Activated CD4-positive, CD25-positive, alpha-beta regulatory T cell treated with anti-CD3 and anti-CD28 coated beads, Interleukin-2, amount 50 U/mL, for 24 hours (primary cell): ENCODE measurements at regions not wholly inside any gene's neighbourhood (a gene's known extent, or its start where the extent isn't known, plus 50 kb on each side); places are given as distances from the start of the nearest gene placed in this dataset.
"Not testable (repeated sequence)": the region's sequence is repeated elsewhere in the genome, so short reads cannot be mapped to it uniquely, and the experiment has no call there.

Source experiments
- ATAC-seq, 2 donors: fragments of 150-1000 bp; cut with Tn5 transposase; one replicate each; pipeline ENCODE4 v1.10.0; 2021; ENCODE audit warnings: mild to moderate bottlenecking in 1 of 2, moderate library complexity in 1 of 2

DNA sequence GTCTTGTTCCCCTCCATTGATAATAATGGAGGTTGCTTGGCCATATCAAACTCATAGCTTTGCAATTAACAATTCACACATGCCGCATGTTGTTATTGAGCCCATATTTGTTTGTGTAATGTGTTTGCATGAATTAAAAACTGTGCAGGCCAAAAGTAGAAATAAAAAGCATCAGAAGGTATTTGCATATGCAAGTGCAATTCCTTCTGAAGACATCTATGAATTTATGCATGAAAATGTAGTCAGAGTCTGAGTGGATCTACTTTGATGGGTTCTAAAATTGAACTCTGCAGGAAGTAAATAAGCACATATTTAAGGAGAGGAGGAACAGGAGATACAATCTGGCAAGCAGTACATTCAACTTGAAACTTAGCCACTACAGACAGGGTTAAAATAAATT, 1004.6 kb upstream of the WWC1 start:
- no peak for ATAC-seq

DNA sequence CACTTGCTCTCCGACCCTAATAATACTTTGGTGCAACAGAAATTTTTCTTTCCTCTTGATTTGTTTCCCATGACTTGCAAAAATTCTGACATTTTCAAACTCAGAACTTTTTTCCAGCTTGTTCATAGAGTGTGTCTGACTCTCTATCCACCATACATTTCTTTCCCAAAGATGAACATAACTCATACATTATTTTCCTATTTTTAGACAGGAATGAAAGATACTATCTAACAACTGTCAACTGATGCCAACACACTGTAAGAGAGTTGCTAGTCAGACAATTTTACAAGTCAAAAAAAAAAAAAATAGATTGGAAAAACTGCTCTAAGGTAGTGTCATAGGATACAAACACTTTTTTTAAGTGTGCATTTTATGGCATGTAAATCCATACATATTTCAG, 1001.0 kb upstream of the WWC1 start:
- ATAC-seq = no peak

DNA sequence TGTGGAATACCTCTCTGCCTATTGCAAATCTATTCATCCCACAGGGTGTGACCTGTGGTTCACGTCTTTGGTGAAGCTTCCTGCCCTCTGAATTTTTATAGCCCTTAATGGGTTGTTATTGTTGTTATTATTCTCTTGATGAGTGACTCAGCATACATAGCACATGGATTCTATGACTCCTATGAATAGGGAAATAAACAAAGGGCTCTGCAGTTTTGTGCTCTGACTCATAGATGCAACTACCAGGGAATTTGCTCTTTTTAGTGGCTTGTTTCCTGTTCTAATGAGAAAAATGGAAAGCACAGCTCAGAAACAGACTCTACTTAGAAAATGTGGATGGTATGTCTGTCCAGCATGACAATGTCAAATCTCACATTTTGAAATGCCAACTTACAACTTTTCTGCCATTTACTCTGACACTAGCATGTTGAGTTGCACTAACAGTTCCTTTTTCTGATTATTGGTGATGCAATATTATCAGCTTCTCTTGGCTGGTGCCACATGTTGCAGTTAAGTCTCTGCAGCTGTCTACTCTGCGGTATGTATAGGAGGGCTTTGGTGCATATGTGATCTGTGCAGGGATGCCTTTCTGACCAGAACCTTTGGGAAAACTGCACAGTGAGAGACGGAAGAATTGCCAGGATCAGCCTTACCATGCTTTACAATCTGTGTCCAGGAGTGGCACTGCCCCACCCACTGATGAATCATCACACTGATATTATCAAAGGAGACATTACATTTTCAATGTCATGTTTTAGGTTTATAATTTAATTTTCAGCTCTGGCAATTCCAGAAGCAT, 996.4 kb upstream of the WWC1 start:
- no peak for ATAC-seq

DNA sequence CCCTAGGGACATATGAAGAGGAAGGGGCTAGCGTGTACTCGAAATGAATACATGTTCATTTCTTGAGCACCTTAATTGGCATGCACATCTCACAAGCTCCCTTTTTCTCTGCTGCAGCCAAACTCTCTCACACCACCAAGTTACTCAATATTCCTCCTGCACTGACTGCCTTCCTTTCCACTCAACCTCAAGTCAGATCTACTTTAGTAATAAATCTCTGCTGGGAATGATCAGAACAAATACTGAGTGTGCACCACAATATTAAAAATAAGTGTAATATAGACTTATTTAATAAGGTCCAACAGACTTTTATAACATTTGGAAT, 995.8 kb upstream of the WWC1 start:
- no peak for ATAC-seq

DNA sequence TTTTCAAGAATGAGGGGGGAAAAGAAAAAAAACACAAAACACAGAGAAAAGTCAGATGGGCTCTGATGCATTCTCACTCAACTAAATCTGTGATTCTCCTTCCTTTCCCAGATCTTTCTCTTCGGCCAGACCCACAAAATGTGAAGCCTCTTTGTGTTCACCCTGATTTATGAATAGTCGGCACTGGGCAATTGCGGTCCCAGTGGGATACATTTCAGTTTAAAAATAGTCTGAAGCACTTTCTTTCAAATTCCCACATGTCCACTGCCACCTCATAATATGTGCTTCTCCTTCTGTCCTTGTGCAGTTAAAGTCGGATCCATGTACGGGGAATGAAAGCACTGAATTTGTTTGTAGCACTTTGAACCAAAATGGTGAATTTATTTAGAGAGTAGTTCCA, 995.4 kb upstream of the WWC1 start:
- no peak for ATAC-seq

DNA sequence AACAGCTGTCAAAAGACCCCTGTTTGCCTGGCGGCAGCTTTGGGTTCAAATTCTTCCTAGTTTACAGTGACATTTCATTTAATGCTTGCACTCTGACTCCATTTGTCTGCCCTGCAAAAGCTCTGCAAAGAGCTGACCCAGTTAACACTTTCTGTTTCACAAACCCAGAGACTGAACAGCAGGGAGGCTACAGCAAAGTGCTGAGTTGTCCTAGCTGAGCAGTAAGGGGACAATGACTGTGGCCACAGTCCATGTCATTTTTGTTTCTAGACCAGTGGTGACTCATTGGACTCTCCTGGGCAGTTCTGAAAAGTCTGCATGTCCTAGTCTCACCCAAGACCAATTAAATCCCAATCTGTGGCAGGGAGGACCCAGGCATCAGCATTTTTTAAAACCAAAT, 994.8 kb upstream of the WWC1 start:
- ATAC-seq = no peak

DNA sequence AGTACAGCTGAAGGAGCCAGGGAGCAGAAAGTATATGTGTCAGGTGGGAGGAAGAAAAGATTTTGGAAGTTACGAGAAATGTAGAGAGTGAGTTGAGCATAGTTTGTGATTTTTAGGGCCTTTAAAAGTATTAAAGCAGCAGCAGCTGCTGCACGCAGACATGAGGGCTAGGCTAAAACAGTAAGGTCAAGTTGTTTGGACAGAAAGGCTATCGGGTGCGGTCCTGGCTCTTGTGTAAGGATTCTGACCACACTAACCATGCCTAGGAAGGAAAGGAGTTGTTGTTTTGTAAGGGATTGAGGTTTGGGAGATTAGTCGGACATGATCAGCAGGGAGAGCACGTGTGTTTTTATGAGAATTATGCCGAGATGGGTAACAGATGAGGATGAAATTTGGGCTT, 991.6 kb upstream of the WWC1 start:
- ATAC-seq = not testable (repeated sequence)

DNA sequence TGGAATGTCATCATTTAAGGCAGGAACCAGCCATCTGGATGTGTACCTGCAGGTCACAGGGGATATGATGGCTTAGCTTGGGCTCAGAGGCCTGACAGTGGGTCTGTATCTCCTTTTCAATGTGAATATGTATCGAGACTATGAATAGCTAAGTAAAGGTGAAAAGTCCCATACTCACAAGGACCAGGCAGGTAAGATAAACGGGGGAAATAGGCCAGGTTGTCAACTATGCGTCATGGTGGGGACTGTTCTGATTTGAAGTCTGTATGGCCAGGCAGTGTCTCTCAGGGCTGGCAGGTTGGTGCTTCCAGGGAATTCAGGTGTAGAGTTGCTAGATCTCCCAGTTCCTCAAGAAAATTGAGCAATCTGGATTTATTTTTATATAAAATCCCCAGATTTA, 987.9 kb upstream of the WWC1 start:
- no peak for ATAC-seq

DNA sequence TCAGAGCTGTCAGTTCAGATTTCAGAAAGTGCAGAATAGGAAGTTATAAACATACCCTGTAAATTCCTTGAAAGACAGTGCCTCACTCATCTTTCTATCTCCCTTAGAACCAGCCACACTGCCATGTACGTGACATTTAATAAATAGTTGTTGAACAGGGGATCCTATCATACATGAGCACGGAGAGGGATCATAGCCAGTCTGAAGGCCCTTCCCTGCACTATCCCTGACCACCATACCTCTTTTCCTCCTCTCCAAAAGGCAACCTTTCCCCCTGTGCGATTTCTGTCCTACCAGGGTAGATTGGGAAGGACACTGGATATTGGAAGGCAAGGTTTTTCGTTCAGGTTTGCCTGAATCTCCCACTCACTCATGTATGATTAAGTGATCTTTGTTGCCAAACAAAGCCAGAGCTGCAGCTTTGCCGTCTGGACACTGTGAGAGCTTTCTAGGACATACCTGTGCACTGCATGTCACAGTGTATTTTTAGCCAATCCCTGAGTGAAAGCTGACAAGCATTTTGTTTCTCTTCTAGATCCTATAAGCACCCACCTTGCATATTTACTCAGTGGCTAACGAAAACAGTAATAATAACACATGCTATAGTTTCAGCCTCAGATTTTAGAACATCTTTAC, 986.5 kb upstream of the WWC1 start:
- ATAC-seq = no peak

DNA sequence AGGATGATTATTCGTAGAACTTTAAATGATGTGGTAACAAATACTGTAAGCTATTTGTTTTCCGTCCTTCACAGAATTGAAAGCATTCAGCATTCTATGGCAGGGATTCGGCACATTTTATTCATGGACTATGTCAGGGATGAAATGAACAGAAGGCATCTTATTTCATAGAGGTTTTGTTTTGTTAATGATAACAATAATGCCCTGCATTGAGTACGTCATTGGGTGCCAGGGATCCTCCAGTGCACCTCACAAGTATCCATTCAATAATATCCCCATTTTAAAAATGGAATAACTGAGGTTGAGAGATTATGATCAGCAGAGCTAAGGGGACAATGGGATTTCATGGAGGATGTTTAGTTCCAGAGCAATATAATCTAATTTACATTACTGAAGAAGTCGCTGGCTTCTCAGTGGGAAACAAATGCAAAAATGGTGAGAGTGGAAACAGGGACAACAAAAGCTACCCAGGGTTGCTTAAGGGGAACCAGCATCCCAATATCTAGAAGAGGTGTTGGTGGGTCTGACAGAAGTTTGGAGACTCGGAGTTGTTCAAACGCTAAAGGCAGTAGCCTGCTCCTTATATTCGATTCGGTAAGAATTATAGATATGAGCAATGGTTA, 985.7 kb upstream of the WWC1 start:
- ATAC-seq = no peak

DNA sequence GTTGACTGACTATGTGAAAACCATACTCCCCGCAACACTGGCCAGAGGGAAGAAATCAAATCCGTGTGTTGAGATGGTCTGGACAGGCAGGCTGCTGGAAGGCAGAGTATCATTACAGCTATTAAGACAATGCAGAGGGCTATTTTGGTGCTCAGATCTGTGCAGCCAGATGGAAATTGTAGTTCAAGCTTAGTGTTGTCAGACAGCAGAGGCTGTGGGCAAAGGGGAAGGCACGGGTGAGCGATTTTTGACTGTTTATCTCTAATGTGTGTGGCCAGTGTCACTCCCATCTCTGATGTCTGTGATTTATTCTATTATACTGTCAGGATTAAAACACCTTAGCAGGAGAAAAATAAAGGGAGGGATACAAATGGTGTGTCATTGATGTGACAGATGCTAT, 984.4 kb upstream of the WWC1 start:
- ATAC-seq = no peak

DNA sequence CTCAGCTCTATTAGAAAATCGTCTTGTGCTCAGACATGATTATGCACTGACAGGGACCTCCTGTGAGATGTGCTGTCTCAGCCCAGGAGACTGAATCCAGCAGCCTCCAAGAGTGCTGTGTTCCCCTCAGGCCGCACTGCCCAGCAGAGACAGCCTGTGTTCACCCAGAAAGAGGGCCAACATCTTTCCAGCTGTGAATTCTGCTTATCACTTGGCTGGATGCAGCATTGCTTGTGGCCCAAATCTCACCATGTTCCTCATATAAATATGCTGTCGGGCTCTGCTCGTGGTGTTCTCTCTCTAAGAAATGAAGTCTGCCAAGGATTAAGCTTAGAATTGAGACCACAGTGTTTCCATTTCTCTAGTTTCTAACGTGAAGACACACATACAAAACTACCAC, 983.0 kb upstream of the WWC1 start:
- no peak for ATAC-seq

DNA sequence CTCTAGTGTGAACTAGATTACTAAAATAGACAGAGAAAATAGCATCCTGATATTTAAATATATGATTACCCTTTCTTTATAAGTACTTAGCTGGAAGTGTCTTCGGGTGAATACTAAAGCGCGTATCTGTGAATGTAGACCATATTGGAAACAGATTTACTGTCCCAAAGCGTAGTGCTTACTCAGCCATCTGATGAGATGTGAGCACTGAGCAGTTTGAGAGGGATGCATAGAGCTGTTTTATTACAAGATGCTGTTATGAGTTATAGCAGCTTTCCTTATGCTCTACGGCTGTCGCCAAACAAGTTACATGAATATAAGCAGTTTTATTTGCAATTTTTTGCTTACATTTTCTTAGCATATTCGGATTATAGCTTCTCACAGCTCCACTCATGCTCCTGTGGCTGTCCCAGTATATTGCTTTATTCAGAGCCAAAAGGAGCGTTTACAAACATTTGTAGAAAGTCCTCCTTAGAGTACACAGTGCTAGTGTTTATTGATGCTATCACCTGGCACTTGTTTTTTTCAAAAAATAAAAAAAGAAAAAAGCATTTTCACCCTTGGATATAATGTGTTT, 981.4 kb upstream of the WWC1 start:
- no peak for ATAC-seq

DNA sequence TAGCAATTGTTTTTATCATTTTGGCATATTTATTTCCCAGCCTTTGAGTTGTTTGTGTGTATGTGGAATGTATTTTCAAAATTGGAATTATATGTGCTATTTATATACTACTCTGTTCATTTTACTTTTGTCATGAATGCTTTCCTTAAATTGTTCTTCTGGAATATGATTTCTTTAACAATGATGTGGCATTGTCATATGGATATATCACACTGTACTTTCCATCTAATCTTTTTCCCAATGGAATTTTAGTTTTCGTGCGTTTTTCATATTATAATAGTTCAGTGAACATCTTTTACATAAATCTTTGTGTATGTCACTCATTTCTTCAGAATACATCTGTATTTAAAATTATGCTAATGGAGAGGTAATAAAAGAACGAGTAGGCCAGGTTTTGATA, 980.1 kb upstream of the WWC1 start:
- no peak for ATAC-seq

DNA sequence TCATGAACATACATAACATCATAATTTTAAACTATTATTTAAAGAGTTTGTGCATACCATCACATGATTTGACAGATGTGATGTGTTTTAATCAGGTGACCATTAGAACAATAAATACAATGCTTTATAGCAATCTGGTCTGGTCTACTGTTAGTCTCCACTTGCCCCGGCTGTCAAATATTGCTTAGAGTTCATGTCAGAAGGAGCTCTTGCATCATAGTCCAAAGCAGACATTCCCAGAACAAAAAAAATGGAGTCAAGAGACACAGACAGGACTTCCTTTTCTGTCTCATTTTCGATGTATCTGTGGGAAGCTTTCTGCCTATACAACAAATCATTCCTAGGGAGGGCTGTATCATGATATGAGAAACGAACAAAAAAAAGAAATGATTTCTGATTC, 979.2 kb upstream of the WWC1 start:
- ATAC-seq = no peak

DNA sequence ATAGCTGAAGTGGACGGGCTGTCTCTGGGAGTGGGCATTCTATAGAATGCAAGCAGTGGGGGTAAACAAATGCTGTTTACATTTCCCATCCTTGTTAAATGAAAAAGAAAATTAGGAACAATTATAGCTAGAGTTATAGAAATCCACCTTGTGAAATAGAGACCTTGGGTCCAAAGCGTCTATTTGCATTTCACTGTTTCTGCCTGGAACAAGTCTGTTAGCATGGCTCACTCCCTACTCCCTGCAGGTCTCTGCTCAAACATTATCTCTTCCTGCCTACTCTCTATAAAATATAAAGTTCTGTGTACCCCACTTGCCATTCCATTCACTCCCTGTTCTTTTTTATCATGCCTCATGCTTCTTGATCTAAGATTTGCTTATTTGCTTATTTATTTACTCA, 975.7 kb upstream of the WWC1 start:
- no peak for ATAC-seq

DNA sequence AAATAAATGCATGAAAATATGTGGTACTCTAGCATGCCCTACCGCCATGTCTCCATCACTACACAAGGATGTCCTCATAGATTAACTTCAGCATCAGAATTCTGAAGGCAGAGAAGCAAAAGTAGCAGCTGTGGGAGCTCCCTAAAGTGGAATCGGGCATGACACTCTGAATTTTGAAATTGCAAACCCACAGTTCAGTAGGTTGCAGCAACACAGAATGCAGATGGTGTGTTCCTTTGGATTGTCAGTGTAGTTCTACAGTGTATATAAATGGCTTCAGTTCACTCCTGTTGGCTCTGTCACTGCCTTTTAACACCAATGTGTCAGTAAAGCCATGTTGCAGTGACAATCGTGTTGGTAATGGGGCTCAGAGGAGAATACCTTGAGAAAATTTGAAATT, 973.6 kb upstream of the WWC1 start:
- no peak for ATAC-seq

DNA sequence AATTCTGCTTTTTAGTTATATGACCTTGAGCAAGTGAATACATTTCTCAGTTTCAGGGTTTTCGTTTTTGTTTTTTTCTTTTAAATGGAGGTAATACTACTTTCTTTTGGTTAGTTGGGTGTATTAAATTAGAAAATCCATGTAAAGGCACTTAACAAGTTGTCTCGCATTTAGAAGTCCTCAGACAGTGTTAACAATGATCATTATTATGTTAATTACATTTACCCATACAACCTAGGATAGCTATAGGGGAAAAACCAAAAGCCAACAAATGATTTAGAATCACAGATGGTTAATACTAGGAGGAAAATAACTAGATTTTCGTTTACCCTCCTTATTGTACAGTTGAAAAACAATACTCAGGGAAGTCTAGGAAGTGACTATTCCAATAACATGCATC, 972.2 kb upstream of the WWC1 start:
- ATAC-seq = no peak

DNA sequence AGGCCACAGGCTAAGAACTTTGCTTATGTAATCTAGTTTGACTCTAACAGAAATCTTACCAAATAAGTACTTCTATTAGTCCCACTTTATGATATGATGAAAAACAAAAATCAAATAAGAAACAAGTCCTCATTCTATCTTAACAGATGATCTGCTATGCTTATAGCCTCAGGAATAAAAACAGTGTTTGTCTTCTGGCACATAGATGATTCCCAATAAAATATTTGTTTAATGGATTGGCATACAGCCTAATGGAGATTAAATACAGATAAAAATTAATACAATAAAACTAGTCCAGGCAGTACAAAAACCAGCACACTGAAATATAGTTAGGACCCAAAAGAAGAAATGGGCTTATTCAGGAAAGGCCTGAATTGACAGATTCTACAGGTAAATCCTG, 971.4 kb upstream of the WWC1 start:
- ATAC-seq = no peak

DNA sequence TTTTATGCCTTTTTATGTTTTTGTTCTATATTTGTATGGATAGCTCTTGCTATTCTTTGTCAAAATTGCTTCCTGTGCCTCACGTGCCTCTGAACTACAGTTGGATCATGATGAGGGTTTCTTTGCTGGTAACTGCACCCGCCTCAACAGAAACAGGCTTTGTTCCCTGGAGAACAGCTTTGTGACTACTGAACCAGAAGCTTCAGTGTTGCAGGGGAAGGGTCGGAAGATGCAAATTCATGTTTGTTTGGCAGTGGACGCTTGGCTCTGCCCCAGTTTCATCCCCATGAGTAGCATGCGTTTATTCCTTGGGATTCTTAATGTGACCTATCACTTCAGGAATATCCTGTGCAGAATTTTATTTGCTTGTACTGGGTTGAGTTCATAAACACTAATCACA, 959.1 kb upstream of the WWC1 start:
- no peak for ATAC-seq

DNA sequence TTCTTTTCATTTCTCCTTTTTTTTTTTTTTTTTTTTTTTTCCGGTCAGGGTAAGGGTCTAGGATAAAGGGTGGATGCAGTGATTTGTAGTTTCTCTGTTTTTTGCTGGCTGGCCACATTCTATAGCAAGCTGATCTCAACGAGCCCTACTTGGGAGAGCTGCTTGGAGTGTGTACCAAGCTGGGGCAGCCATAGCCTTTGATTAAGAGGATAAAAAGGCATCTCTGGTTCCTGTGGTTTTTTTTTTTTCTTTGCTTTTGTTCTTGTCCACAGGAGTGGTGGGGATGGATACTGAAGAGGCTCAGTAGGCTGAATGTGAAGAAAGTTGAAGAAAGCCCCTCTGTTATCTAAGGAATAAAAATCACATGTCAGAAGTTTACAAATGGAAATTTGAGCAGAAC, 955.3 kb upstream of the WWC1 start:
- ATAC-seq = no peak

DNA sequence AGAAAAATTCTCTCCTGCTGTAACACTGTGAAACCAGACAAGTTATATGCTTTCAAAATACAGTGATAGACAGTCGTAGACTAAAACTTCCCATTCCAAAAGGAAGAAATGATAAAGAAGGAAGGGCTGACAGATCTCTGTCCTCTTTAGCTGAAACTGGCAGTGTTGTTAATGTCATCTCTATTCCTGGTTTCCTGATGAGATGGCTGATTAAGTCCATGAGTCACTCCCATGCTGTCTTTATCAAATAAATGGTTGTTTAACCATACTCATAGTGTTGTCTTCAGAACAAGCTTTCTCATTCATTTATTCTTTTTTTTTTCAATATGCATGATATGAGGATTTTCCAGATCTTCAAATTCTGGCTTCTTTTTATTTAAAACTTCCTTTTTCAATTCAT, 952.2 kb upstream of the WWC1 start:
- no peak for ATAC-seq

DNA sequence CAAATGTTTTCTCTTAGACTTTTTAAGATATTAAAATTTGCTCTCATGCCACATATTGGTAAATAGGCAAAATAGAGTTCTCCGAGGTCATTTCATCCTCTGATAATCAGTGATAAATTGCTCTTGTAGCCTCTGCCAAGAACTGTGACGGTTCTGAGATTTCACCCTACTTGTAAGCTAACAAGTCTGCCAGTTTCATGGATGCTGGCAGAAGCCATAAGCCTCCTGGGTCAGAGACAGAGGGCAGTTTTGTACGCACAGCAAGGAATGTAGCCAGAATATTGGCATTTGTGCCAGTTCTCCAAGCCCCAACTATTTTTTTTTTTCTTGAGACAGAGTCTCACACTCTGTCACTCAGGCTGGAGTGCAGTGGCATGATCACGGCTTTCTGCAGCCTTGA, 945.0 kb upstream of the WWC1 start:
- ATAC-seq = no peak

DNA sequence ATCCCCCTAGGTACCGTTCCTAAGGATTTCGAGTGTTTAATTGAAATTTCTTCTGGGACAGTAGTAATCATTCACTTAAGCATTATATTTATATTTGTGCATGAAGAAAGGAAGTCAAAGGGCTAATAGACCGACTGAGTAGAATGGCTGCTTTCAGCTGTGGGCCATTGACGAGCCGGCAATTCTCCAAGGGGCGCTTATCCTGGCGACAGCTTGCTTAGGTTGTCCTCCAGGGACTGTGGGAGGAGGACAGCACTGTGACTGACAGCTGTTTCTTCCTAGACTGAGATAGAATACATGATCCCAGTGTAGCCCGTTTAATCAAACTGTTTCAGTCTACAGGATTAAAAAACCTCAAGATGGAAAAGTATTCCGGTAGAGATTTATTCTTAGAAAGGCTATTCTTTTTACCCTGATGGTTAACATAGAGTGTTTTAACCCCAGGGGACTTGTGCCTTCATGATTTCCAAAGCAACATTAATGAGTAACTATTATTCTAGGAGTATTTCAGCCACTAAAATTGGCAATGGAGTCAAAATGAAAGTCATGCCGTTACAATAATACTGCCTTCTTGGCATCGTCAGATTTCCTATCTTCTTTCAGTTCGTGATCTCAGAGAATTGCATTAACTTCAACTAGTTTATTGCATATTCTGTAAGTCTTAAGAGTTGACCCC, 943.1 kb upstream of the WWC1 start:
- ATAC-seq = no peak
